Fibroblast of villous mesenchyme (primary cell): ENCODE measurements at regions not wholly inside any gene's neighbourhood (a gene's known extent, or its start where the extent isn't known, plus 50 kb on each side); places are given as distances from the start of the nearest gene placed in this dataset.

Experiments used
- DNase-seq: peaks from one replicate; pipeline ENCODE4 v3.0.0-alpha.2; 2010; ENCODE audit warnings: low read depth
- H3K4me3 ChIP-seq: 2 replicates; pipeline ENCODE4 v1.5.1; 2011; ENCODE audit warnings: low read depth, mild to moderate bottlenecking, low read length
- CTCF ChIP-seq: IDR thresholded peaks from 2 replicates; pipeline ENCODE4 v1.5.1; 2012; ENCODE audit warnings: low read depth, mild to moderate bottlenecking, low read length; ENCODE audit not compliant: insufficient read depth

DNA sequence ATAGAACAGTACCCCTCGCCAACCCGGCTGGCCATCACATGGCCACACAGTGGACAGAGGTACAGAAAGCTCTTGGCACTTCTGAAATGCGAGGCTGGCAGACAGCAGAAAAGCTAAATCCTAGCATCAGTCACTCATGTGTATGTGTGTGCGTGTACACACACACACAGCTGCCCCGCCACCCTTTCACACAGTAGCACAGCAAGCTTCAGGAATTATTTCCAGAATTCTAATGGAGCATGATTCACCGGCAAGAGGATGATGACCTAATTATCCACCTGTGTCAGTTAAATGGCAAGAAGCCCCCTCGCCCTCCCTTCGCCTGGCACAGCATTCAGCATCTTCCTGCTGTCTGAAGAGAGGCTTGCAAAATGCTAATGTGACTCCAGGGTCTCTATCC is 336.0 kb downstream of the SHANK2 start:
- no peak for DNase-seq

GRCh38 chr11:70918242-70918641 is 334.1 kb downstream of the SHANK2 start:
- TF ChIP-seq CTCF, result no peak
- DNase-seq, result no peak
- H3K4me3 ChIP-seq, result no peak overlapping the region

More for the DNA sequence above, 336.0 kb downstream of the SHANK2 start:
- TF ChIP-seq CTCF, result no peak
- H3K4me3 ChIP-seq, result no peak overlapping the region

DNA sequence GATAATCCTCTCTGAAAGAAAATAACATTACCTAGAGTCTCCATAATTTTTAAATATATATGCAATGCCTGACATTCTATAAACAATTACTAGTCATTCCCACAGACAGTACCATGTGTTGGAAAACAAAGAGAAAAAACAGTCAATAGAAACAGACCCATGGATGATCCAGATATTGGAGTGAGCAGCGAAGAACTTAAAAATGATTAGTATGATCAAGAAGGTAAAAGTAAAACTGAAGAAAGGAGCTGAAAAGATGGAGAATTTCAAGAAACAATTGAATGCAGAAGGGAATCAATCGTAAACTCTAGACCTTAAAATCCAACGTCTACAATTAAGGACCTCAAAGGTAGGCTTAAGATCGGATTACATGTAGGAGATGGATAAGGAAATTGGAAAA is 330.6 kb downstream of the SHANK2 start:
- TF ChIP-seq CTCF, result no peak
- H3K4me3 ChIP-seq, result no peak overlapping the region
- DNase-seq, result no peak

DNA sequence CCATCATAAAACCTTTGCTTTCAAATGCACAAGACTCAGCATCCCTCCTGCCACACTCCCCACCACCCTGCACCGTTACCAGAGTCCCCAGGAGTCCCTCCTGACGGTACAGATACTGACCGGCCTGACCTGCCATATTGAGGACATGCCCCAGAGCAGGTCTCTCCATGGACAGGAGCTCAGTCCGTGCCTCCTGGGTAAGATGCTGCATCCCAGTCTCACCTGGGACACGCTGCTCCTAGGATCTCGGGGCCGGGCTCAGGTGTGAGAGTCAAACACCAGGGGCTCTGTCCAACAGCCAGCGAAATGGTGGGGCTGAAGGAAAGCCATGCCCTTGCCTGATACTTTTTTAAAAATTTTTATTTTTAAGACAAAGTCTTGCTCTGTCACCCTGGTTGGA is 328.3 kb downstream of the SHANK2 start:
- no peak for DNase-seq
- no peak for TF ChIP-seq CTCF
- no peak overlapping the region for H3K4me3 ChIP-seq

GRCh38 chr11:70925238-70925637 is 327.1 kb downstream of the SHANK2 start:
- H3K4me3 ChIP-seq, result no peak overlapping the region
- DNase-seq, result no peak
- no peak for TF ChIP-seq CTCF

DNA sequence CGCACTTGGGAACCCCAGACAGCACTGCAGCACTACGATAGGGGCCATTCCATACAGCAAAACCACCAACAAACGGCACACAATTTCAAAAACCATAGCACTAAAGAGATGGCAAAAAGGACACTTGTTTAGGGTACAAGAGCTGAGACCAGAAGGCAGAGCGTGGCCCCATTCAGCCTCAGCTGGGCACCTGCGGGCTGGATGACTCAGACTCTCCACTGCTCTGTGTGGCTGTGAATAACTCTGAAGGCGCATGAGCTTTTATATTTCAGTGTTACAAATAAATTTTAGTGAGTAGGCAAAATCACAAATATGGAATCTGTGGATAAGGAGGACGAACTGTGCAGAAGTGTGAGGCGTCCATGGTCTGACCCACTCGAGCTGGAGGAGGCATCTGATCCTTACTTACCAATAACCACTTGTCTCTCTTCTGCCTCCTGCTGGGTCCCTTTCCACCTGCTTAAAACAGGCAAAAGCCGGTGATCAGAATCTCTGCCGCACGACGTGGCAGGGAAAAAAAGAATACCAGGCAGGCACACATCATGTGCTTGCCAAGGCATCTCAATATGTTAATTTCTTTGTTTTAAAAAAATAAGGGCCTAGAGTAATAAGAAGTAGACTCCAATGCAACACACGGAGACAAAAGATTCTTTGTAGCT is 325.7 kb downstream of the SHANK2 start:
- H3K4me3 ChIP-seq, result no peak overlapping the region
- no peak for DNase-seq
- TF ChIP-seq CTCF, result no peak
